ENCODE measurements at regions not wholly inside any gene's neighbourhood (a gene's known extent, or its start where the extent isn't known, plus 50 kb on each side); places are given as distances from the start of the nearest gene placed in this dataset.

DNA sequence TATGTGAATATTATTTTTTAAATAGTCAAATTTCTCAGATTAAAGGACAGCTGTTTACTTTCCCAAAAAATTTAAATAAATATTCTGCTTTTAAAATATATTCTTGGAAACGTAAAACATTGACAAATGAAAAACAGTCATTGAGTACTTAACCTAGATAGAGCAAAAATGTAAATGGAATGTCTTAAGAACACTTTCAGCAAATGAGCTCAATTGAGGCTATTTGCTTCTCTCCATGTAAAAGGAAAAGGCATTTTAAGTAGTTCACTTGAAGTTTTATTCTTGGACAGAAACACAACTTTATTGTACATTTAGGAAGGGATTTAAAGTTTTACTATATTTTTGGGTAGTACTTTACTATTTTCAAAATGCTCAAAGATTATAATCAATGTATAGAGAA lies 983.6 kb upstream of the TYRP1 start:
- TF ChIP-seq, protein P1, sequence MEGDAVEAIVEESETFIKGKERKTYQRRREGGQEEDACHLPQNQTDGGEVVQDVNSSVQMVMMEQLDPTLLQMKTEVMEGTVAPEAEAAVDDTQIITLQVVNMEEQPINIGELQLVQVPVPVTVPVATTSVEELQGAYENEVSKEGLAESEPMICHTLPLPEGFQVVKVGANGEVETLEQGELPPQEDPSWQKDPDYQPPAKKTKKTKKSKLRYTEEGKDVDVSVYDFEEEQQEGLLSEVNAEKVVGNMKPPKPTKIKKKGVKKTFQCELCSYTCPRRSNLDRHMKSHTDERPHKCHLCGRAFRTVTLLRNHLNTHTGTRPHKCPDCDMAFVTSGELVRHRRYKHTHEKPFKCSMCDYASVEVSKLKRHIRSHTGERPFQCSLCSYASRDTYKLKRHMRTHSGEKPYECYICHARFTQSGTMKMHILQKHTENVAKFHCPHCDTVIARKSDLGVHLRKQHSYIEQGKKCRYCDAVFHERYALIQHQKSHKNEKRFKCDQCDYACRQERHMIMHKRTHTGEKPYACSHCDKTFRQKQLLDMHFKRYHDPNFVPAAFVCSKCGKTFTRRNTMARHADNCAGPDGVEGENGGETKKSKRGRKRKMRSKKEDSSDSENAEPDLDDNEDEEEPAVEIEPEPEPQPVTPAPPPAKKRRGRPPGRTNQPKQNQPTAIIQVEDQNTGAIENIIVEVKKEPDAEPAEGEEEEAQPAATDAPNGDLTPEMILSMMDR (IDR thresholded peaks at IDR 0.05): no peak
- no peak for TF ChIP-seq EP300 (IDR thresholded peaks at IDR 0.05)
- no peak for TF ChIP-seq POLR2AphosphoS5 (IDR thresholded peaks at IDR 0.05)
- TF ChIP-seq POLR2A (IDR thresholded peaks at IDR 0.05): no peak

Measured in suprapubic skin (tissue), 4 donors.